ENCODE measurements at regions not wholly inside any gene's neighbourhood (a gene's known extent, or its start where the extent isn't known, plus 50 kb on each side); places are given as distances from the start of the nearest gene placed in this dataset.
"Not testable (repeated sequence)": the region's sequence is repeated elsewhere in the genome, so short reads cannot be mapped to it uniquely, and the experiment has no call there.

- H4K20me1 ChIP-seq (ENCODE audit: insufficient read depth, poor library complexity, severe bottlenecking) = not testable (repeated sequence)
Measured at GRCh38 chr1:176396604-176397395, 66.2 kb upstream of the PAPPA2 start.

GRCh38 chr1:176391621-176392020 lies 71.4 kb upstream of the PAPPA2 start:
- no peaks in the 10 kb centered on the region for H3K27me3 ChIP-seq
- H2AFZ ChIP-seq = no peak overlapping the region
- no peaks in the 10 kb centered on the region for H3K36me3 ChIP-seq (replicated peaks; ENCODE audit: insufficient read depth, low read depth)
- no peaks in the 10 kb centered on the region for H4K20me1 ChIP-seq (ENCODE audit: insufficient read depth, poor library complexity, severe bottlenecking)
- H3K79me2 ChIP-seq = no peaks in the 10 kb centered on the region
- no peaks in the 10 kb centered on the region for H3K9me2 ChIP-seq (replicated peaks; ENCODE audit: insufficient read depth)
- H3K27ac ChIP-seq = no peak overlapping the region
- H3K4me3 ChIP-seq = no peak overlapping the region
- no peak overlapping the region for H3K4me2 ChIP-seq
- no peaks in the 10 kb centered on the region for H3K9me3 ChIP-seq (ENCODE audit: low read depth)
- WGBS (ENCODE audit: low lambda C conversion rate, missing lambda C conversion rate) = 74% methylated on average over 2 of the region's 2 CpGs
- TF ChIP-seq EZH2phosphoT487 (IDR thresholded peaks at IDR 0.05; ENCODE audit: low read depth, severe bottlenecking, unreplicated experiment) = no peak
- TF ChIP-seq EZH2 (IDR thresholded peaks at IDR 0.05; ENCODE audit: borderline replicate concordance) = no peak
- TF ChIP-seq, protein P1, sequence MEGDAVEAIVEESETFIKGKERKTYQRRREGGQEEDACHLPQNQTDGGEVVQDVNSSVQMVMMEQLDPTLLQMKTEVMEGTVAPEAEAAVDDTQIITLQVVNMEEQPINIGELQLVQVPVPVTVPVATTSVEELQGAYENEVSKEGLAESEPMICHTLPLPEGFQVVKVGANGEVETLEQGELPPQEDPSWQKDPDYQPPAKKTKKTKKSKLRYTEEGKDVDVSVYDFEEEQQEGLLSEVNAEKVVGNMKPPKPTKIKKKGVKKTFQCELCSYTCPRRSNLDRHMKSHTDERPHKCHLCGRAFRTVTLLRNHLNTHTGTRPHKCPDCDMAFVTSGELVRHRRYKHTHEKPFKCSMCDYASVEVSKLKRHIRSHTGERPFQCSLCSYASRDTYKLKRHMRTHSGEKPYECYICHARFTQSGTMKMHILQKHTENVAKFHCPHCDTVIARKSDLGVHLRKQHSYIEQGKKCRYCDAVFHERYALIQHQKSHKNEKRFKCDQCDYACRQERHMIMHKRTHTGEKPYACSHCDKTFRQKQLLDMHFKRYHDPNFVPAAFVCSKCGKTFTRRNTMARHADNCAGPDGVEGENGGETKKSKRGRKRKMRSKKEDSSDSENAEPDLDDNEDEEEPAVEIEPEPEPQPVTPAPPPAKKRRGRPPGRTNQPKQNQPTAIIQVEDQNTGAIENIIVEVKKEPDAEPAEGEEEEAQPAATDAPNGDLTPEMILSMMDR (IDR thresholded peaks at IDR 0.05; ENCODE audit: poor library complexity) = no peak
- no peak for DNase-seq (ENCODE audit: low spot score)
- no peaks in the 10 kb centered on the region for H3K4me1 ChIP-seq (ENCODE audit: insufficient read depth)

More at GRCh38 chr1:176396604-176397395, 66.2 kb upstream of the PAPPA2 start:
- not testable (repeated sequence) for H3K36me3 ChIP-seq (replicated peaks; ENCODE audit: insufficient read depth, low read depth); H3K27me3 ChIP-seq; H3K4me3 ChIP-seq; H3K79me2 ChIP-seq; H3K27ac ChIP-seq; H3K4me2 ChIP-seq; H3K4me1 ChIP-seq (ENCODE audit: insufficient read depth); DNase-seq (ENCODE audit: low spot score); H3K9me2 ChIP-seq (replicated peaks; ENCODE audit: insufficient read depth); H3K9me3 ChIP-seq (ENCODE audit: low read depth); H2AFZ ChIP-seq
- 93% methylated on average over 16 of the region's 53 CpGs for WGBS (ENCODE audit: low lambda C conversion rate, missing lambda C conversion rate)

DNA sequence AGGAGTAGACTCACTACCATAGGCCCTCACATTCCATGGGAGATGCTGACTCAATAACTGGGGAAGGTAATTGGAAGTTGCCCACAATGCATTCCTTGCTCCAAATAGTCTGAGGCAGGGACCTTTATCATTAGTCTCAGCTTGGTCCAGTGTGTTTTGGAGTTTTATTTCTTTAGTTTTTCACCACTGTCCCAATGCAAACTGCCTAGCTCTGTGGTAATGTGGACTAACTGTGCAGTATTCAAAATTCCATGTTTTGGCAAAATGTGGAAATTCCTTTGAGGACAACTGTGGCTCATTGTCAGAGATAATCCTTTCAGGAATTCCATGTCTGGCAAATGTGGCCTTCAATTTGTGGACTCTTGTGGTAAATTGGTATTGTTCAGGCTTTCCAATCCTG lies 78.1 kb upstream of the PAPPA2 start:
- Histone ChIP-seq H3K27ac (peak overlapping the region; percentile 46), H3K4me1 (ENCODE audit: insufficient read depth) (no peaks in the 10 kb centered on the region), H3K9me3 (ENCODE audit: low read depth) (no peaks in the 10 kb centered on the region), H3K27me3 (no peaks in the 10 kb centered on the region), H3K9me2 (replicated peaks; ENCODE audit: insufficient read depth) (no peaks in the 10 kb centered on the region), H4K20me1 (ENCODE audit: insufficient read depth, poor library complexity, severe bottlenecking) (no peaks in the 10 kb centered on the region), H3K79me2 (no peaks in the 10 kb centered on the region), H3K4me3 (no peak overlapping the region), H3K4me2 (no peak overlapping the region), H3K36me3 (replicated peaks; ENCODE audit: insufficient read depth, low read depth) (no peaks in the 10 kb centered on the region), H2AFZ (no peak overlapping the region)
- DNase-seq (ENCODE audit: low spot score) = no peak
- TF ChIP-seq, protein P1 (IDR thresholded peaks at IDR 0.05; ENCODE audit: poor library complexity) = no peak
- TF ChIP-seq EZH2phosphoT487 (IDR thresholded peaks at IDR 0.05; ENCODE audit: low read depth, severe bottlenecking, unreplicated experiment) (no peak), EZH2 (IDR thresholded peaks at IDR 0.05; ENCODE audit: borderline replicate concordance) (no peak)

DNA sequence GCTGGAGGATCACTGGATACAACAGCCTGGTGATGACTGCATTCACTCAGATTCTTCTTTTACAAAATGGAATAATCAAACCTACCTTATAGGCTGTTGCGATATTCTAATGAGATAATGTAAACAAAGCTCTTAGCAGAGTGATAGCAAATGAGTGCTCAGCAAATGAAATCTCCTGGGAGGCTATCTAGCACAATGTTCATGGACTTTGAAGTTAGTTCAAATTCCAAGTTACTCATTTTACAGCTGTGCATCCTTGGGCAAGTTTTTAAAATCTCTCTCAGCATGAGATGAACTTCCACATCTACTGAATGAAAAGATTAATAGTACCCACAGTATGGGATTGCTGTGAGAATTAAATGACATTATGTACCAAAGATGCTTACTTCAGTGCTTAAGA lies 80.8 kb upstream of the PAPPA2 start:
- peak; percentile 47 for DNase-seq (ENCODE audit: low spot score)
- peak overlapping the region; percentile 13 for H3K27ac ChIP-seq

More for the DNA sequence above, 80.8 kb upstream of the PAPPA2 start:
- peak overlapping the region; percentile 21 for H3K4me2 ChIP-seq
- H4K20me1 ChIP-seq (ENCODE audit: insufficient read depth, poor library complexity, severe bottlenecking) = no peaks in the 10 kb centered on the region
- H2AFZ ChIP-seq = no peak overlapping the region
- 63% methylated on average over 1 of the region's 1 CpG for WGBS (ENCODE audit: low lambda C conversion rate, missing lambda C conversion rate)
- TF ChIP-seq, protein P1 (IDR thresholded peaks at IDR 0.05; ENCODE audit: poor library complexity) = no peak
- no peak for TF ChIP-seq EZH2phosphoT487 (IDR thresholded peaks at IDR 0.05; ENCODE audit: low read depth, severe bottlenecking, unreplicated experiment)
- no peak for TF ChIP-seq EZH2 (IDR thresholded peaks at IDR 0.05; ENCODE audit: borderline replicate concordance)
- no peak overlapping the region for H3K4me3 ChIP-seq
- H3K4me1 ChIP-seq (ENCODE audit: insufficient read depth) = no peaks in the 10 kb centered on the region
- no peaks in the 10 kb centered on the region for H3K36me3 ChIP-seq (replicated peaks; ENCODE audit: insufficient read depth, low read depth)
- H3K9me2 ChIP-seq (replicated peaks; ENCODE audit: insufficient read depth) = no peaks in the 10 kb centered on the region
- no peaks in the 10 kb centered on the region for H3K9me3 ChIP-seq (ENCODE audit: low read depth)
- no peaks in the 10 kb centered on the region for H3K79me2 ChIP-seq
- no peaks in the 10 kb centered on the region for H3K27me3 ChIP-seq

Data from hepatocyte (in vitro differentiated cells).